NCI-H446 treated with DMSO at 0.1 percent for 48 hours (cell line): ENCODE measurements at regions not wholly inside any gene's neighbourhood (a gene's known extent, or its start where the extent isn't known, plus 50 kb on each side); places are given as distances from the start of the nearest gene placed in this dataset.

Experiments used
- DNase-seq: peaks from one replicate; lab custom pipeline; 2025; lab: John Stamatoyannopoulos, UW

GRCh38 chr15:87239582-87240230 lies 1016.8 kb downstream of the NTRK3 start:
- DNase-seq = no peak

- DNase-seq = no peak
Observed at GRCh38 chr15:87238451-87239068, 1018.0 kb downstream of the NTRK3 start.

GRCh38 chr15:87228460-87228859 lies 1028.1 kb downstream of the NTRK3 start:
- no peak for DNase-seq

GRCh38 chr15:87227846-87228245 lies 1028.7 kb downstream of the NTRK3 start:
- no peak for DNase-seq

- DNase-seq = no peak
Observed at GRCh38 chr15:87225436-87225835, 1031.1 kb downstream of the NTRK3 start.

GRCh38 chr15:87224404-87224803 lies 1032.1 kb downstream of the NTRK3 start:
- no peak for DNase-seq

- no peak for DNase-seq
Observed at GRCh38 chr15:87219650-87220615, 1036.6 kb downstream of the NTRK3 start.

- DNase-seq = no peak
Observed at GRCh38 chr15:87215100-87215499, 1041.4 kb downstream of the NTRK3 start.

GRCh38 chr15:87213626-87214025 lies 1042.9 kb downstream of the NTRK3 start:
- no peak for DNase-seq

- no peak for DNase-seq
Observed at GRCh38 chr15:87212041-87212440, 1044.5 kb downstream of the NTRK3 start.

GRCh38 chr15:87211547-87211946 lies 1045.0 kb downstream of the NTRK3 start:
- no peak for DNase-seq

GRCh38 chr15:87209891-87210689 lies 1046.4 kb downstream of the NTRK3 start:
- DNase-seq = no peak

GRCh38 chr15:87207990-87208580 lies 1048.5 kb downstream of the NTRK3 start:
- DNase-seq = no peak

- no peak for DNase-seq
Observed at GRCh38 chr15:87207251-87207650, 1049.3 kb downstream of the NTRK3 start.

GRCh38 chr15:87201986-87202385 lies 1054.6 kb downstream of the NTRK3 start:
- no peak for DNase-seq

- DNase-seq = no peak
Observed at GRCh38 chr15:87200149-87200548, 1056.4 kb downstream of the NTRK3 start.

GRCh38 chr15:87197981-87198380 lies 1058.6 kb downstream of the NTRK3 start:
- DNase-seq = no peak

GRCh38 chr15:87196498-87196897 lies 1060.0 kb downstream of the NTRK3 start:
- DNase-seq = no peak

- DNase-seq = no peak
Observed at GRCh38 chr15:87193481-87193880, 1063.1 kb downstream of the NTRK3 start.

- DNase-seq = no peak
Observed at GRCh38 chr15:87167706-87168105, 1088.0 kb downstream of the AGBL1 start.

GRCh38 chr15:87167055-87167454 lies 1087.4 kb downstream of the AGBL1 start:
- DNase-seq = no peak

GRCh38 chr15:87155771-87156170 lies 1076.1 kb downstream of the AGBL1 start:
- no peak for DNase-seq
